Nephron (organoid): ENCODE measurements at regions not wholly inside any gene's neighbourhood (a gene's known extent, or its start where the extent isn't known, plus 50 kb on each side); places are given as distances from the start of the nearest gene placed in this dataset.
A peak's percentile ranks its signal among the peaks of the same experiment; 100 is the strongest.

Experiments used
- H3K27ac Mint-ChIP-seq, 3 experiments: 2 replicates each; pipeline ENCODE4 v1.8.0; 2020; ENCODE audit warnings: mixed read lengths in 3 of 3, mild to moderate bottlenecking in 2 of 3, moderate library complexity in 1 of 3
- H3K27me3 Mint-ChIP-seq: 2 replicates; pipeline ENCODE4 v1.8.0; 2021; ENCODE audit warnings: low read depth, mild to moderate bottlenecking, moderate library complexity, mixed read lengths
- H3K36me3 Mint-ChIP-seq: 2 replicates; pipeline ENCODE4 v1.8.0; 2020; ENCODE audit warnings: low read depth, mixed read lengths
- H3K4me1 Mint-ChIP-seq: 2 replicates; pipeline ENCODE4 v1.8.0; 2020; ENCODE audit warnings: mixed read lengths
- H3K4me3 Mint-ChIP-seq, 3 experiments: 2 replicates each; pipeline ENCODE4 v1.8.0; 2020; ENCODE audit warnings: mild to moderate bottlenecking in 3 of 3, mixed read lengths in 3 of 3, moderate library complexity in 2 of 3
- H3K9me3 Mint-ChIP-seq: 2 replicates; pipeline ENCODE4 v1.8.0; 2020; ENCODE audit warnings: mixed read lengths
- TF ChIP-seq, protein P1 (sequence below), 3 experiments: fragments of 200-600 bp; sonication (generic); IDR thresholded peaks; one replicate each; pipeline ENCODE4 v1.5.0; 2021; ENCODE audit warnings: antibody characterized with exemption in 3 of 3; ENCODE audit not compliant: unreplicated experiment in 3 of 3

DNA sequence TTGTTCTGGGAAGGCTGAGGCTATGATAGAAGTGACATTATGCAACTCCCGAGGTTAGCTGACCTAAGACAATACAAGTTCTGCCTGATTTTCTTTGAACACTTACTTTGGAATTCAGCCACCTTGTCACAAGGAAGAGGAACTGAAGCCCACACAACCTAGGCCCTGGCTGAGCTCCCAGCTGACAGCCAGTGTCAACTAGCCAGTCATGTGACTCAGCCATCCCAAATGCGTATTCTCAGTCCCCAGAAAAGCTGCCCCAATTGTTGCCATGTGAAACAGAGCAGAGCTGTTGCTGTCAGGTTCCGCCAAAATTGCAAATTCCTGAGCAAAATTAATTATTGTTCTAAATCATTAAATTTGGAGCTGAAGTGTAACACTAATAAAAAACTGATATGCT is 1010.0 kb downstream of the XPNPEP1 start:
- H3K27ac Mint-ChIP-seq = no peak overlapping the region
- peaks cover under 1% of the 10 kb centered on the region for H3K9me3 Mint-ChIP-seq
- no peaks in the 10 kb centered on the region for H3K36me3 Mint-ChIP-seq
- H3K4me1 Mint-ChIP-seq = peaks cover 17% of the 10 kb centered on the region
- peak overlapping the region; percentile 68 to 90 (median 90) for H3K4me3 Mint-ChIP-seq
- TF ChIP-seq, protein P1, sequence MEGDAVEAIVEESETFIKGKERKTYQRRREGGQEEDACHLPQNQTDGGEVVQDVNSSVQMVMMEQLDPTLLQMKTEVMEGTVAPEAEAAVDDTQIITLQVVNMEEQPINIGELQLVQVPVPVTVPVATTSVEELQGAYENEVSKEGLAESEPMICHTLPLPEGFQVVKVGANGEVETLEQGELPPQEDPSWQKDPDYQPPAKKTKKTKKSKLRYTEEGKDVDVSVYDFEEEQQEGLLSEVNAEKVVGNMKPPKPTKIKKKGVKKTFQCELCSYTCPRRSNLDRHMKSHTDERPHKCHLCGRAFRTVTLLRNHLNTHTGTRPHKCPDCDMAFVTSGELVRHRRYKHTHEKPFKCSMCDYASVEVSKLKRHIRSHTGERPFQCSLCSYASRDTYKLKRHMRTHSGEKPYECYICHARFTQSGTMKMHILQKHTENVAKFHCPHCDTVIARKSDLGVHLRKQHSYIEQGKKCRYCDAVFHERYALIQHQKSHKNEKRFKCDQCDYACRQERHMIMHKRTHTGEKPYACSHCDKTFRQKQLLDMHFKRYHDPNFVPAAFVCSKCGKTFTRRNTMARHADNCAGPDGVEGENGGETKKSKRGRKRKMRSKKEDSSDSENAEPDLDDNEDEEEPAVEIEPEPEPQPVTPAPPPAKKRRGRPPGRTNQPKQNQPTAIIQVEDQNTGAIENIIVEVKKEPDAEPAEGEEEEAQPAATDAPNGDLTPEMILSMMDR (IDR thresholded peaks at IDR 0.05; ENCODE audit: unreplicated experiment in 3 of 3) = no peak
- peaks cover 18% of the 10 kb centered on the region for H3K27me3 Mint-ChIP-seq

DNA sequence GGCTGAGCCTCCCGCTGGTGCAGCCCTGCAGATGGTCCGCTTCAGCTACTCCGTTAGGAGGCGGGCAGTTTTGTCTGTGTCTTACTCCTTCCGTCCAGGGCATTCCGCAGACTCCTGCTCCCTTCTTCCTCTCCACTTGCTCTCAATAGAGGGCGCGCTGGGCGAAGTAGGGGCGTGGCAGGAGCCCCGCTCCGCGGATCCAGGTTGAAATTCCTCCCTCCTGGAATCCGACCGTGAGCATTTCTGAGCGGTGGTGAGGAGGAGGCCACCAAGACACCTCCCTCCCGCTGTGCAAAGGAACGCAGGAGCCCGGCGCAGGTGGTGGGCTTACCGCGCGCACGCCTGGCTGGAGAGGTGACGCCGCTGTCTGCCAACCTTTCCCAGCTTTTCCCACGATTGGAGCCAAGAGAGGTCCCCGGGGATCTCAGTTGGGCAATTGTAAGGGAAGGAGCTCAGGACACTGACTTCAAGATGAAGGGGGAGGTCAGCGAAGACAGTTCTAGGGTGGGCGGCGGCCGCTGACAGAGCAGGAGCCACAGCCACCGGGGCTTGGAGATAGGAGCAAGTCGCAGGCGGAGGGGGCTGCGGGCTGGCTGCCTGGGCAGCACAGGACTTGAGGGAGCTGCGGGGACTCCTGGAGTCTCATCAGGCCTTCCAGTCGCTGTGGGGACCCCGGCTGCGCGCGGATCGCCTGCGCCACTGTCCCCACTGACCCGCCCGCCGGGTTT is 1011.3 kb downstream of the XPNPEP1 start:
- H3K27ac Mint-ChIP-seq = peak overlapping the region; percentile 25 to 88 (median 37)

DNA sequence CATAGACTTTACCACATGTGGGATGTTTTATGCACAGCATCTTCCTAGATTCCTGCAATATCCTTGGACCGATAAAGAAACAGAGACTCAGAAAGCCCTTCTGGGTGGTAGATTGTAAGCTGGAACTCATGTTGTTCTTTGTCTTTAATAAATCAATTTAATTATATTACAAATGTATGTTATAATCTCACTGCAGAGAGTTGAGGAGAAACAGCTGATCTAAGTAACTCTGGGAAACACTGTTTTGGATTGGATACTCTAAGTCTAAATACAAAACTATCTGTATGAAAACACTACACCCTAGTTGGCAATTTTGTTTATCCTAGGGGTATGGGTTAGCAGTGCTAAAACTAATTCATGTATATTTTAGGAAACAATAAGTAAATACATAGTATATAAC is 1015.2 kb downstream of the XPNPEP1 start:
- H3K9me3 Mint-ChIP-seq = no peaks in the 10 kb centered on the region
- H3K4me3 Mint-ChIP-seq = peak overlapping the region in 1 of 3 experiments; percentile 16
- peak overlapping the region; percentile 29 to 86 (median 33) for H3K27ac Mint-ChIP-seq
- H3K4me1 Mint-ChIP-seq = peaks cover 48% of the 10 kb centered on the region
- TF ChIP-seq, protein P1 (IDR thresholded peaks at IDR 0.05; ENCODE audit: unreplicated experiment in 3 of 3) = no peak
- H3K27me3 Mint-ChIP-seq = peaks cover 17% of the 10 kb centered on the region
- H3K36me3 Mint-ChIP-seq = no peaks in the 10 kb centered on the region

More for the DNA sequence above, 1011.3 kb downstream of the XPNPEP1 start:
- H3K9me3 Mint-ChIP-seq = no peaks in the 10 kb centered on the region
- peak overlapping the region; percentile 80 to 90 (median 90) for H3K4me3 Mint-ChIP-seq
- H3K4me1 Mint-ChIP-seq = peaks cover 24% of the 10 kb centered on the region
- no peaks in the 10 kb centered on the region for H3K36me3 Mint-ChIP-seq
- peaks cover 18% of the 10 kb centered on the region for H3K27me3 Mint-ChIP-seq
- TF ChIP-seq, protein P1 (IDR thresholded peaks at IDR 0.05; ENCODE audit: unreplicated experiment in 3 of 3) = peak; percentile 62 to 79 (median 67)

DNA sequence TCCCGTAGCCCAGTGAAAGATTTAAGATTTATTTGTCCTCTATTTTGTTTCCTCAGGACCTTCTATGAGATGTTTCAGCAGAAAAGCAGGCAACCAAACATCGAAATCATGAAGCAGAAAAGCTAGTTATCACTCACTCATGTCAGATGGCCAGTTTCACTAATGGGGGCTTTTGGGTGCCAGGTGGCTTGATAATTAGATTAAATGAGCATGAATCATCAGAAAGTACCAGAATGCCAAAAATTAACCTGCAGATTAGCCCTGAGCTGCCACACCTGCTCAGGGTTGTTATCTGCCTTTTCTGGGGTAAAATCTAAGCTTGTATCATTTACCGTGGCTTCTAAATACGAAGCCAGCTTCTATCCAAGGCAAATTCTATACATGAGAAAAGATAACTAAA is 1017.5 kb downstream of the XPNPEP1 start:
- TF ChIP-seq, protein P1 (IDR thresholded peaks at IDR 0.05; ENCODE audit: unreplicated experiment in 3 of 3) = no peak
- Mint-ChIP-seq H3K36me3 (no peaks in the 10 kb centered on the region), H3K4me1 (peaks cover 59% of the 10 kb centered on the region), H3K9me3 (no peaks in the 10 kb centered on the region), H3K4me3 (no peak overlapping the region), H3K27ac (peak overlapping the region in 2 of 3 experiments; percentile 38 to 84), H3K27me3 (peaks cover 12% of the 10 kb centered on the region)

DNA sequence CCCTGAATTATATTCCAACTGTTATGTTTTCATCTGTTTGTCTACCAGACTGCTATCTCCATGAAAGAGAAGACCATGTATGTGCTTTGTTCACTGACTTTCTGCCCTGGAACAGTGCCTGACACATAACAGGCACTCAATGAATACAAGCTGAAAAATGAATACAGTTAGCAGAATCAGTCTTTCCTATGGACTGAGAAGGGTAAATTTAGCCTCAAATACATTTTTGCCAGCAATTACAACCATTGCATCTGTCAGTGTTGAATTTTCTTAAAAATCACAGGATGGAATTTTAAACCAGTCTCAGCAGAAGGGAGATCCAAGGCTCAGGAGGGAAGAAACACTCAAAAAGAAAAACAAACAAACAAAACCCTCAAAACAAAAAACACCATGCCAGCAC is 1018.1 kb downstream of the XPNPEP1 start:
- peak overlapping the region in 2 of 3 experiments; percentile 38 to 84 for H3K27ac Mint-ChIP-seq
- TF ChIP-seq, protein P1 (IDR thresholded peaks at IDR 0.05; ENCODE audit: unreplicated experiment in 3 of 3) = no peak
- no peak overlapping the region for H3K4me3 Mint-ChIP-seq
- peaks cover 7% of the 10 kb centered on the region for H3K27me3 Mint-ChIP-seq
- H3K9me3 Mint-ChIP-seq = no peaks in the 10 kb centered on the region
- H3K4me1 Mint-ChIP-seq = peaks cover 59% of the 10 kb centered on the region
- H3K36me3 Mint-ChIP-seq = no peaks in the 10 kb centered on the region
